SH-SY5Y (cell line): ENCODE measurements at regions not wholly inside any gene's neighbourhood (a gene's known extent, or its start where the extent isn't known, plus 50 kb on each side); places are given as distances from the start of the nearest gene placed in this dataset.

ENCODE experiments used
- GATA2 ChIP-seq: IDR thresholded peaks from 2 replicates; pipeline ENCODE4 v1.6.1; 2011; ENCODE audit warnings: mild to moderate bottlenecking, low read depth, low read length
- GATA3 ChIP-seq: IDR thresholded peaks from 2 replicates; pipeline ENCODE4 v1.6.1; 2011; ENCODE audit warnings: low read depth, mild to moderate bottlenecking, low read length, moderate library complexity

GRCh38 chr18:76558881-76559667, 64.0 kb upstream of the ZNF516 start:
- TF ChIP-seq GATA2 (no peak), GATA3 (no peak)
